Vagina (tissue), 2 donors: ENCODE measurements at regions not wholly inside any gene's neighbourhood (a gene's known extent, or its start where the extent isn't known, plus 50 kb on each side); places are given as distances from the start of the nearest gene placed in this dataset.

Source experiments
- CTCF ChIP-seq, 3 experiments: fragments of 450-650 bp in 2 of 3; fragments of 200-600 bp in 1 of 3; sonication (generic) in 1 of 3; IDR thresholded peaks; one replicate each; pipeline ENCODE4 v1.5.1; 2017 to 2019; ENCODE audit warnings: antibody characterized with exemption in 3 of 3, mild to moderate bottlenecking in 2 of 3, moderate library complexity in 2 of 3
- POLR2AphosphoS5 ChIP-seq, 2 donors: sonication (generic); formaldehyde crosslinking; IDR thresholded peaks; one replicate each; pipeline ENCODE4 v1.9.0; 2017; ENCODE audit warnings: antibody characterized with exemption in 2 of 2, mild to moderate bottlenecking in 2 of 2, low read depth in 1 of 2; ENCODE audit not compliant: insufficient read depth in 1 of 2

GRCh38 chrX:4655743-4656142 is 942.3 kb upstream of the PRKX start:
- no peak for TF ChIP-seq POLR2AphosphoS5 (IDR thresholded peaks at IDR 0.05; ENCODE audit: insufficient read depth in 1 of 2, low read depth in 1 of 2)
- TF ChIP-seq CTCF (IDR thresholded peaks at IDR 0.05), result no peak
